Activated CD8-positive, alpha-beta memory T cell treated with anti-CD3 and anti-CD28 coated beads for 4 hours (primary cell): ENCODE measurements at regions not wholly inside any gene's neighbourhood (a gene's known extent, or its start where the extent isn't known, plus 50 kb on each side); places are given as distances from the start of the nearest gene placed in this dataset.

Experiments used
- DNase-seq, 2 donors: peaks; one replicate each; pipeline ENCODE4 v3.0.0-alpha.2; 2020; ENCODE audit warnings: low read depth in 2 of 2

DNA sequence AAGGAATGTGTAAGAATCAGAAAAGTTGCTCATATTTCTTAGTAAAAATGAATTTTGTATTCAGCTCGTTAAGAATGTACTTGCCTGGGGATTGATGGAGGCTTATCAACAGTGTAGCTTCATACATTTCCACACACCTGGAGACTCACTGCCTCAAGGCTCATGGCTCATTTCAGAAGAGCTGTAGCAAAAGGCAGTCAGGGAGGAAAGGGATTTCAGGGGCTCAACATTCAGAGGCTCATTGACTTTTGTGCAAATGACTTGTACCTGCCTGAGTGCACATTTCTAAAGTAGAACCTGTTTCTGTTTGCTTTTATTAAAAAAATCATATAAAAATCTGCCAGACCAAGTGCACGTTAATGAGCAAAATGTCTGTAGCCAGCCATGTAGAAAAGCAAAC, 304.4 kb downstream of the KCNS3 start:
- DNase-seq: no peak

DNA sequence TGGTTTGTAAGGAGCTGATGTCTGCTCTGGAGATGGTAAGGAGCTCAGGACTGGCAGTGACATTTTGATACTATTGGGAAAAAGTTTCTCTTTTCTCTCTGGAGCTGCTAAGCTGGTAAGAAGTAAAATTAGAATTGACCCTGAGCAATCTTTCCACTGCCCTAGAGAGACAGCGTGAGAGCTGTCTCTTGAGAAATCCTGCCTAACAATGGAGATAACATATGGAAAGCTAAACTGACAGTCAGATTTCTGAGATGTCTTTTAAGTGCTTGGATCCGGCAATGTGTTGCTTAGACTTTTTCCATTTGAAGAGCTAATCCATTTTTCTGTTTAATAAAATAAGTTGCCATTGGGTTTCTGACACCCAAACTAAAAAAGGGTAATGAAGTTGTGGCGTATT, 302.4 kb downstream of the KCNS3 start:
- DNase-seq: no peak

DNA sequence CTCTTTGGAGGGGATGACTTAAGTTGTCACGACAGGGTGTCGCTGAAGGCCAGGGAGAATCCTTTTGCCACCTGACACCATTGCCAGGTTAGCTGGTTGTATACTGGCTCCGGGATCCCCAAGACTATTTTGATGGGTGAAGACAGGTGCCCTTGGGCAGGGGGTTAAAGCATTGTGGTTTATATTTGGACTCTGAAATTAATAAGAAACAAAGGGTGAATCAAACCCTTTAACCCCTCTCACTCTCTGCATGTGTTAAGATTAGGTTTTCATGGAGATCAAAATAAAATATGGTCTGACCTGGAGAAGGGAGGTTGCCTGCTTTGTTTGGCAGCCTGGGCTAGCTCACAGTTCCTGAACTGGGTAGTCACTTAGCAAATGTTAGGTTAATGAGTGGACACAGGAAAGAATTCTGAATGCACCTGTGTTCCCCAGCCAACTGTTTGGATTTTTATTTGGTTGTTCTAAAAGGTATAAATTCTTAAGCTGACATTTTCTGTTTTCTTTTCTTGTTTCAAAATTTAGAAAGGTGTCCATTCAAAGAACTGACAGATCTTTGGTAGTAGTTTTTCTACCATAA, 301.7 kb downstream of the KCNS3 start:
- no peak for DNase-seq

DNA sequence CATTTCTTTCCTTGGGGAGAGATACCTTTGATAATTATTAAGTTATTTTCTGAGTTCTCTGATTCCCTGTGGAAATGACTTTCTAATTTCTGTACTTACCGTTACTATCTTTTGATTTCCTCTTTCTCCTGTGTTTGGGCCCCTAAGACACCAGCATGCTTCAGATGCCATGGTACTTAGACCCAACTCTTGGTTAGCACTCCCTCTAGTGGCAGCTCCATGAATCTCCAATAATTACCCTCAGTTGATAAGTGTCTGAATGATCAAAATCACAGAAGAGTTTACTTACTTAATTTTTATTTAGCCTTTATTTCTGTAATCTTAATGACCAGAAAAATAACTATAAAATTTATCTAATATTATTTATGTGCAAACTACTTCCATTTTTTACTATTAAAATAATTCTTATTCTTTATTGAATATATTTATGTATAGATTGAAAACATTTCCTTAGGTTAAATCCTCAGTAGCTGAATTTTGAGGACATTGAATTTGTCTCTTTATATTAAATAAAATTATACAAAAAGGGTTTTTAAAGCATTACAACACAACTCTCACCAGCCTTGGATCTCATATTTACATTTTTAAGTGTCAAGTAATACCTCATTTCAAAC, 300.4 kb downstream of the KCNS3 start:
- DNase-seq: no peak

DNA sequence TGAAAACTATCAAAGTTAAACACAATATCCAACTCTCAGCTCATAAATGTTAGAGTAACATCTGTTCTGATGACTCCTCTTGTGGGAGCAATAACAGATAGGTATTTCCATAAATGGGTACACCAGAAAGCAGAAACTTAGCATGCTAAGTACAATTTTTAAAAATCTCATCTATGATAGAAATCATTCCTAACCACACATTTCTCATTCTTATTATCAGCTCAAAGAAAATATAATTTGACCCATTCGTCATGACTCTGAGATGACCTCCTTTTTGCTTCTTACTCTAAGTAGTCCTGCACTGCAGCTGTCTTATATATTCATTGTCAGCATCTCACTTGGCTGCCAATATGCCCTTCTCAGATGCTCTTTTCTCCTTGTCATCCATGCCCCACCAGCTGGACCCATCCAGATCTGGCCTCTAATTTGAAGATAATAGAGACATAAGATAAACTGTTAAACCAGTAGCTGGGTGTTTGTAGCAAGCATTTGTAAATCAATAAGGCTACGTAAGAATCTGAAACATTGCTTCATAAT, 298.3 kb downstream of the KCNS3 start:
- DNase-seq: no peak

DNA sequence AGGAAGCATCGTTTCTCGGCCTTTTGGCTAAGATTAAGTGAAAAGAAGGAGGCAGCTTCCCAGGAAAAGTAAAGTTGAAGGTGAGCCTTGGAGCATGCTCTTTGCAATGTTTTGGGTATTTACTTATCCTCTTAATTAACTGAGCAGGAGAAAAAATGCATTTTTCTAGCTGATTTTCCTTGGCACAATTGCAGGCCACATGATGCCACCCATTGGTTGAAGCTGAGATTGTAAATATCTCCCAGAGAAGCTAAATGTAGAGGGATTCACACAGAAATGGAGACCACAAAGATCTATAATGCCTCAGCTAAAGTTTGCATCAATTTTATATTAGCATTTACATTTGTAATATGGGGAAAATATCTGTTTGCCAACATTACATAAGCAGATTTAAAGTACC, 294.1 kb downstream of the KCNS3 start:
- no peak for DNase-seq

GRCh38 chr2:18171191-18172139, 293.0 kb downstream of the KCNS3 start:
- no peak for DNase-seq

GRCh38 chr2:18170642-18171041, 292.2 kb downstream of the KCNS3 start:
- DNase-seq: no peak

GRCh38 chr2:18169893-18170175, 291.4 kb downstream of the KCNS3 start:
- no peak for DNase-seq

GRCh38 chr2:18169121-18169892, 290.8 kb downstream of the KCNS3 start:
- DNase-seq: no peak

DNA sequence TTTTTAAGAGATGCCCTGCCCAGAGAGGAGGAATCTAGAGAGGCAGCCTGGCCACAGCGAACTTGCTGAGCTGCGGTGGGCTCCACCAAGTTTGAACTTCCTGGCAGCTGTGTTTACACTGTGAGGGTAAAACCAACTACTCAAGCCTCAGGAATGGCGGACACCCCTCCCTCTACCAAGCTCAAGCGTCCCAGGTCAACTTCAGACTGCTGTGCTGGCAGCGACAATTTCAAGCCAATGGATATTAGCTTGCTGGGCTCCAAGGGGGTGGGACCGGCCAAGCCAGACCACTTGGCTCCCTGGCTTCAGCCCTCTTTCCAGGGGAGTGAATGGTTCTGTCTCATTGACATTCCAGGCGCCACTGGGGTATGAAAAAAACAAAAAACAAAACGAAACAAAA, 289.4 kb downstream of the KCNS3 start:
- DNase-seq: no peak

GRCh38 chr2:18161681-18162080, 283.2 kb downstream of the KCNS3 start:
- DNase-seq: no peak

DNA sequence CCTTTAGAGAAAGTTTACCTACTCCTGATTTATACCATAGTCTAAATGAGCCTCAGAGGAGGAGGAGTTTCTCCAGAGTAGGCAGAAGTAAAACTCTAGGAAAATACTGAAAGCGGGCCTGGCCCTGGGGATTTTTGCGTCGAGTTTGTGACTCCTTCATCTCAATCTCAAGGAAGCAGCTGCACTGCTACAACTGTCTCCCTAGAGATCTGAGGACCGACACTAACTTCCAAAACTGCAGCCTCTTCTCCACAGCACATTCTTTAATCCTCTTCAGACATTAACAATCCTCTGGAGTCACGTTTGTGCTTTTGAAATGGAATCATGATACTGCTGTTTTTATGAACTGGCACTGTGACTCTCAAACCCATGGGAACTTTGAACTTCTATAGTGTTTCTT, 281.4 kb downstream of the KCNS3 start:
- DNase-seq: no peak

GRCh38 chr2:18156421-18156820, 278.0 kb downstream of the KCNS3 start:
- DNase-seq: no peak

DNA sequence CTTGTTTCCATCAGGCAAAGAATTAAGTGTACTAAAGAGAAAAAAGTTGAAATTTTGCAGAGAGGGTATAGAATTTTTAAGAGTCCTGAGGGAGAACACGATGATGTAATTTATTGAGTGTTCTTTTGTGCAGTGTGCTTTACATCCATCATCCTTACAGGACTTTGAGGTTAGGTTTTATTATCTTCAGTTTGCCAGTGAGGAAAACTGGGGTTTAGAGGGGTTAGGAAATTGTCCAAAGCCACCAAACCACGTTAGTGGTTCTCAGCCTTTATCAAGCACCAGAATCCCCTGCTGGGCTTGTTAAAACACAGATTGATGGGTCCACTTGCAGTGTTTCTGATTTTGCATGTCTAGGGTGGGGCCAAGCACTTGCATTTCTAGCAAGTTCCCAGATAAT, 277.5 kb downstream of the KCNS3 start:
- DNase-seq: no peak

DNA sequence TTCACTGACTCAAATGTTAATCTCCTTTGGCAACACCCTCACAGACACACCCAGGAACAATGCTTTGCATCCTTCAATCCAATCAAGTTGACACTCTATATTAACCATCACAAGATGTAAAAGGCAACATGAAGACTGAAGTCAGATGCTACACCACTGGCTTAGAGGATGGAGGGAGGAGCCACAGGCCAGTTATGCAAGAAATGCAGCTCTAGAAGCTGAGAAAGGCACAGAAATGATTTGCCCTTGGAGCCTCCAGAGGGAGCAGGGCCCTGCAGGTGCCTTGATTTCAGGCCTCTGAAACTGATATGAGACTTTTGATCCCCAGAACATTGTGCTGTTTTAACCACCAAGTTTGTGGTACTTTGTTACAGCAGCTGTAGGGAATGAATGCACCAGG, 276.3 kb downstream of the KCNS3 start:
- no peak for DNase-seq

GRCh38 chr2:18154259-18154658, 275.8 kb downstream of the KCNS3 start:
- no peak for DNase-seq

DNA sequence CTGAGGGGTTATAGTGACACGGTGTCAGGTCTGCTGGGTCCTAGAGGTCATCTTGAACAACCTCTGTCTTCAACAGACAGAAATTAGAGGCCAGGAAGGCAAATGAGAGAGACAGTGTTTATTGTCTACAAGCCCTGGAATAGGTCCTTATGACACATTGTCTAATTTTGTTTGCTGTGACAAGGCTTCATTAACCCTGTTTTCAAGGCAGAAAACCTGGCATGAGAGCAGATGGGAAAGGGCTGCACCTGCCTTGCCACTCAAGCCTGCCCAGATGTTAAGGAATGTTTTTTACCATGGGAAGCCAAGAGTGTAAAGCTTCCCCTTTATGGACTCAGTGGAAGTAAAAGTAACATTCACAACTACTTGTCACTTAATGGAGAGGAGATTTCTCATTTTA, 275.3 kb downstream of the KCNS3 start:
- DNase-seq: no peak

DNA sequence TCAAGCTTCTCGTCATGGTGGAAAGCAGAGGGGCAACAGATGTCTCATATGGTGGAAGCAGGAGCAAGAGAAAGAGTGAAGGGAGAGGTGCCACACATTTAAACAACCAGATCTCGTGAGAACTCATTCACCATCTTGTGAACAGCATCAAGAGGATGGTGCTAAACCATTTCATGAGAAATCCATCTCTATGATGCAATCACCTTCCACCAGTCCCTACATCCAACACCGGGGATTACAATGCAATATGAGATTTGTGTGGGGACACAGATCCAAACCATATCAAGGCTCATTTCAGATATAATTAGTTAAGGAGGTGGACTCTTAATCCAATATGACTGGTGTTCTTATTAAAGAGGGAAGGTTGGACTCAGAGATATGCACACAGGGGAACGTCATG, 272.8 kb downstream of the KCNS3 start:
- no peak for DNase-seq

DNA sequence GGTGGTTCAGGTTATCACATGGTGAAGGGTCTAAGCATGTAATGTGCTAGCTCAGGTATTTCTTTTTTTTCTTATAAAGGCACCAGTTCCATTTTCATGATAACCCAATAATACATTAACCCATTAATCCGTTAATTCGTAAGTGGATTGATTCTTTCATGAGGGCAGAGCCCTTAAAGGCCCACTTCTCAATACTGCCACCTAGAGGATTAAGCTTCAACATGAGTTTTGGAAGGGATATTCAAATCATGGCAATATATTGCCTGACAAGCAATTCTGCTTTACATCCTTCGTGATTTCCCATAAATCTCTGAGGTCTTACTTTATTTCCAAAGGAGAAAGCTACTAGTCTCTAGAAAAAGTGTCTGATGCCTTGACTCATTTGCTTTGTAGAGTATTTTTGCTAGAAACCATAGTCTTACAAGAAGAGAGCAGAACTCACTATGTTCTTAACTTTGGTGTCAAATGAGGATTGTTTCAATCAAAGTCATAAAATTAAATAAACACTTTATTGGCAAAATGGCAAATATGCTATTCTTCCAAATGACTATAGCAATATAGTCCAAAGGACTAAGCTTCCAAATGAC, 271.3 kb downstream of the KCNS3 start:
- no peak for DNase-seq

GRCh38 chr2:18136881-18137475, 258.5 kb downstream of the KCNS3 start:
- DNase-seq: no peak
